B cell (primary cell): ENCODE measurements at regions not wholly inside any gene's neighbourhood (a gene's known extent, or its start where the extent isn't known, plus 50 kb on each side); places are given as distances from the start of the nearest gene placed in this dataset.

ENCODE experiments used
- ATAC-seq: fragments of 200-7000 bp; cut with Tn5 transposase; one replicate; pipeline ENCODE4 v1.10.0; 2021; ENCODE audit warnings: low read depth, mild to moderate bottlenecking, moderate number of reproducible peaks, moderate library complexity
- CTCF ChIA-PET: fragments of 350-600 bp; sonication (Branson Sonifier 250); formaldehyde crosslinking; loops from one replicate; lab custom pipeline; 2021; ENCODE audit warnings: antibody characterized with exemption, inconsistent platforms; lab: Charles Lee
- POLR2A ChIA-PET: fragments of 350-600 bp; sonication (Branson Sonifier 250); formaldehyde crosslinking; loops from one replicate; lab custom pipeline; 2021; ENCODE audit warnings: antibody characterized with exemption; lab: Charles Lee
- DNase-seq: peaks from one replicate; pipeline ENCODE4 v3.0.0; 2013
- H2AFZ ChIP-seq: 2 replicates; pipeline ENCODE4 v1.6.1; 2012; ENCODE audit warnings: mild to moderate bottlenecking, low read depth, low read length; ENCODE audit not compliant: insufficient read depth, poor library complexity, severe bottlenecking
- H3K27ac ChIP-seq, 2 donors: 1 replicate in 1 of 2; 2 replicates in 1 of 2; pipeline ENCODE4 v1.5.1; 2012 to 2013; ENCODE audit warnings: low read length in 2 of 2, mild to moderate bottlenecking in 2 of 2, moderate library complexity in 1 of 2
- H3K27me3 ChIP-seq, 4 experiments: fragments of 200-600 bp in 1 of 4; sonication (generic) in 1 of 4; replicated peaks in 1 of 4; 1 replicate in 2 of 4; 2 replicates in 2 of 4; pipeline versions ENCODE4 v1.6.1 to v1.7.0; 2013 to 2016; ENCODE audit warnings: low read length in 3 of 4, mild to moderate bottlenecking in 2 of 4, mixed read lengths in 1 of 4, moderate library complexity in 1 of 4; ENCODE audit not compliant: insufficient read depth in 4 of 4, control insufficient read depth in 3 of 4; ENCODE audit errors: control extremely low read depth in 1 of 4
- H3K36me3 ChIP-seq, 2 experiments: replicated peaks in 1 of 2; 1 replicate in 1 of 2; 2 replicates in 1 of 2; pipeline versions ENCODE4 v1.6.1 to v1.7.1; 2013; ENCODE audit warnings: low read length in 1 of 2; ENCODE audit not compliant: insufficient read depth in 2 of 2, control insufficient read depth in 1 of 2; ENCODE audit errors: control extremely low read depth in 1 of 2, extremely low read depth in 1 of 2
- H3K4me1 ChIP-seq, 2 donors: fragments of 200-600 bp in 1 of 2; sonication (generic) in 1 of 2; 1 replicate in 1 of 2; 2 replicates in 1 of 2; pipeline versions ENCODE4 v1.5.1 to v1.6.1; 2013 to 2017; ENCODE audit warnings: low read length in 2 of 2; ENCODE audit not compliant: control insufficient read depth in 2 of 2, insufficient read depth in 2 of 2
- H3K4me2 ChIP-seq: replicated peaks from 2 replicates; pipeline ENCODE3; 2012; ENCODE audit warnings: mild to moderate bottlenecking, low read depth, low read length; ENCODE audit not compliant: poor library complexity, severe bottlenecking
- H3K4me3 ChIP-seq, 5 experiments: fragments of 200-600 bp in 1 of 5; sonication (generic) in 1 of 5; 1 replicate in 3 of 5; 2 replicates in 2 of 5; pipeline versions ENCODE4 v1.5.1 to v1.7.0; 2011 to 2016; ENCODE audit warnings: low read length in 4 of 5, mild to moderate bottlenecking in 4 of 5, low read depth in 2 of 5, control low read depth in 1 of 5, moderate library complexity in 1 of 5; ENCODE audit not compliant: insufficient read depth in 1 of 5; ENCODE audit errors: control extremely low read depth in 1 of 5, extremely low read depth in 1 of 5
- H3K79me2 ChIP-seq: fragments of 200-600 bp; sonication (generic); one replicate; pipeline ENCODE4 v1.6.0; 2016; ENCODE audit warnings: low read length; ENCODE audit not compliant: control insufficient read depth, insufficient read depth
- H3K9ac ChIP-seq: fragments of 200-600 bp; sonication (generic); 2 replicates; pipeline ENCODE4 v1.6.1; 2017; ENCODE audit warnings: mild to moderate bottlenecking, low read length, moderate library complexity
- H3K9me3 ChIP-seq, 3 donors: one replicate each; pipeline versions ENCODE4 v1.6.1 to v1.7.1; 2013; ENCODE audit warnings: low read length in 2 of 3; ENCODE audit not compliant: control insufficient read depth in 2 of 3, insufficient read depth in 1 of 3; ENCODE audit errors: control extremely low read depth in 1 of 3
- H4K20me1 ChIP-seq: 2 replicates; pipeline ENCODE4 v1.6.0; 2012; ENCODE audit warnings: mild to moderate bottlenecking, low read length; ENCODE audit not compliant: insufficient read depth, control insufficient read depth, poor library complexity, severe bottlenecking
- H3K27ac Mint-ChIP-seq: one replicate; pipeline ENCODE4 v1.8.0; 2021; ENCODE audit warnings: mixed read lengths
- H3K27me3 Mint-ChIP-seq: one replicate; pipeline ENCODE4 v1.8.0; 2021; ENCODE audit warnings: mixed read lengths
- H3K4me1 Mint-ChIP-seq: one replicate; pipeline ENCODE4 v1.8.0; 2021; ENCODE audit warnings: mixed read lengths
- H3K4me3 Mint-ChIP-seq: one replicate; pipeline ENCODE4 v1.8.0; 2021; ENCODE audit warnings: mixed read lengths
- H3K9me3 Mint-ChIP-seq: one replicate; pipeline ENCODE4 v1.8.0; 2022; ENCODE audit warnings: mixed read lengths; ENCODE audit not compliant: insufficient read depth
- EZH2 ChIP-seq: IDR thresholded peaks from 2 replicates; pipeline ENCODE4 v1.6.1; 2012; ENCODE audit warnings: borderline replicate concordance, low read depth, mild to moderate bottlenecking, moderate library complexity, low read length; ENCODE audit not compliant: insufficient read depth, poor library complexity, severe bottlenecking
- WGBS: methylation state at CpG from one replicate; pipeline ENCODE4 v1.1.5; 2013; ENCODE audit warnings: missing lambda C conversion rate; ENCODE audit not compliant: insufficient coverage; 5-methylcytosine and 5-hydroxymethylcytosine counted together
- intact Hi-C: fragments of 100-400 bp; cut with micrococcal nuclease; formaldehyde crosslinking; loops from one replicate; pipeline ENCODE4 v1.10.0; 2022
- TF ChIP-seq, protein P1 (sequence below): fragments of 200-600 bp; IDR thresholded peaks from one replicate; pipeline ENCODE4 v1.8.0; 2022; ENCODE audit warnings: antibody characterized with exemption, mild to moderate bottlenecking

DNA sequence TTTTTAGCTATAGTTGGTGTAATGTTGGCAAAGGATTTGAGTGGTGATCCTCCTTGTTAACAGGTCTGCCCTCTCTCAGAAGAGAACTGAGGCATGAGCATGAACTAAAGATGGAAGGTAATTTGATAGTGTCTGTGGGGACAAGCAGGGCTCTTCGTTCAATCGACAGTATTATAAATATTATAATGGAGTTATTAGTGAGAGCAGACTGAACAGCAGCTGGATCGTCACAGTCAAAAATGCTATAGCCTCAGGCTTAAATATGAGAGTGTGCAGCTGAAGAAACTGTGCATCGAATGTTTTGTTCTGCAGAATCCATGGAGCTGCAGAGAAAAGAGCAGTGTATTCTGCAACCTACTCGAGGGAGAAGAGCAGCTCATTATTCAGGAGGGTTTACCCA is 757.3 kb downstream of the DNAH5 start:
- Histone ChIP-seq H3K27me3 (no peaks in the 10 kb centered on the region), H4K20me1 (no peaks in the 10 kb centered on the region), H3K9me3 (no peaks in the 10 kb centered on the region), H3K36me3 (no peaks in the 10 kb centered on the region), H3K4me3 (no peak overlapping the region), H3K4me1 (no peaks in the 10 kb centered on the region), H3K79me2 (no peaks in the 10 kb centered on the region), H3K9ac (no peak overlapping the region), H3K4me2 (no peak overlapping the region), H2AFZ (no peak overlapping the region), H3K27ac (no peak overlapping the region)
- no peak overlapping the region for H3K27ac Mint-ChIP-seq
- no peaks in the 10 kb centered on the region for H3K27me3 Mint-ChIP-seq
- peaks cover 7% of the 10 kb centered on the region for H3K9me3 Mint-ChIP-seq
- ChIA-PET CTCF (no interaction called here), POLR2A (no interaction called here)
- intact Hi-C loops, result no loop called here
- ATAC-seq, result no peak
- WGBS, result 78% methylated on average over 5 of the region's 5 CpGs
- no peak for TF ChIP-seq EZH2
- TF ChIP-seq, protein P1, sequence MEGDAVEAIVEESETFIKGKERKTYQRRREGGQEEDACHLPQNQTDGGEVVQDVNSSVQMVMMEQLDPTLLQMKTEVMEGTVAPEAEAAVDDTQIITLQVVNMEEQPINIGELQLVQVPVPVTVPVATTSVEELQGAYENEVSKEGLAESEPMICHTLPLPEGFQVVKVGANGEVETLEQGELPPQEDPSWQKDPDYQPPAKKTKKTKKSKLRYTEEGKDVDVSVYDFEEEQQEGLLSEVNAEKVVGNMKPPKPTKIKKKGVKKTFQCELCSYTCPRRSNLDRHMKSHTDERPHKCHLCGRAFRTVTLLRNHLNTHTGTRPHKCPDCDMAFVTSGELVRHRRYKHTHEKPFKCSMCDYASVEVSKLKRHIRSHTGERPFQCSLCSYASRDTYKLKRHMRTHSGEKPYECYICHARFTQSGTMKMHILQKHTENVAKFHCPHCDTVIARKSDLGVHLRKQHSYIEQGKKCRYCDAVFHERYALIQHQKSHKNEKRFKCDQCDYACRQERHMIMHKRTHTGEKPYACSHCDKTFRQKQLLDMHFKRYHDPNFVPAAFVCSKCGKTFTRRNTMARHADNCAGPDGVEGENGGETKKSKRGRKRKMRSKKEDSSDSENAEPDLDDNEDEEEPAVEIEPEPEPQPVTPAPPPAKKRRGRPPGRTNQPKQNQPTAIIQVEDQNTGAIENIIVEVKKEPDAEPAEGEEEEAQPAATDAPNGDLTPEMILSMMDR, result no peak
- H3K4me3 Mint-ChIP-seq, result no peak overlapping the region
- H3K4me1 Mint-ChIP-seq, result no peaks in the 10 kb centered on the region
- no peak for DNase-seq

DNA sequence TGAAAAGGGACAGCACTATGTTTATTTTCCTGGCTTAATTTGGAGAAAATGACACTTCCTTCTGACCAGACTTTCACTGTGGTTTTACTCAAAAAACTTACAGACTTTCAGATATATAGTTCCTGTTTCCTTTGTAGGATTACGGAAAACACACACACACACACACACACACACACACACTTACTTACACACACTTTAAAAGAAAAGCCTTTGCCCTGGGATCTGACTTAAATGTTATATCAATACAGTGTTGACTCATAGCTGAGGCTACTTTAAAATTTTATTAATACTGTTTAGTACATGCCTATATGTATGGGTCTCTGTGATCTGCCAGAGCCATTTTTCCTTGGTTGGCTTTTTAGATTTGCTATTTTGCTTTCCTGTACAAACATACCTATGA is 758.3 kb downstream of the DNAH5 start:
- Histone ChIP-seq H2AFZ (no peak overlapping the region), H4K20me1 (no peaks in the 10 kb centered on the region), H3K4me2 (no peak overlapping the region), H3K4me1 (no peaks in the 10 kb centered on the region), H3K9me3 (no peaks in the 10 kb centered on the region), H3K4me3 (no peak overlapping the region), H3K27ac (no peak overlapping the region), H3K79me2 (no peaks in the 10 kb centered on the region), H3K27me3 (no peaks in the 10 kb centered on the region), H3K9ac (no peak overlapping the region), H3K36me3 (no peaks in the 10 kb centered on the region)
- 17% methylated on average over 1 of the region's 1 CpG for WGBS
- no peak for TF ChIP-seq EZH2
- TF ChIP-seq, protein P1, result no peak
- ChIA-PET POLR2A (no interaction called here), CTCF (no interaction called here)
- no peak for ATAC-seq
- Mint-ChIP-seq H3K4me1 (no peaks in the 10 kb centered on the region), H3K4me3 (no peak overlapping the region), H3K27ac (no peak overlapping the region), H3K9me3 (peaks cover 7% of the 10 kb centered on the region), H3K27me3 (no peaks in the 10 kb centered on the region)
- no peak for DNase-seq
- intact Hi-C loops, result no loop called here
